Panc1 (cell line): ENCODE measurements at regions not wholly inside any gene's neighbourhood (a gene's known extent, or its start where the extent isn't known, plus 50 kb on each side); places are given as distances from the start of the nearest gene placed in this dataset.

Experiments
- POLR2AphosphoS5 ChIP-seq: IDR thresholded peaks from 2 replicates; pipeline ENCODE4 v1.6.1; 2012; ENCODE audit warnings: mild to moderate bottlenecking, low read depth, low read length, moderate library complexity
- TF ChIP-seq, protein P1 (sequence below): fragments of 450-650 bp; IDR thresholded peaks from 2 replicates; pipeline ENCODE4 v1.5.1; 2017; ENCODE audit warnings: mild to moderate bottlenecking

GRCh38 chr11:128297805-128298204, 289.6 kb downstream of the ETS1 start:
- no peak for TF ChIP-seq POLR2AphosphoS5
- TF ChIP-seq, protein P1, sequence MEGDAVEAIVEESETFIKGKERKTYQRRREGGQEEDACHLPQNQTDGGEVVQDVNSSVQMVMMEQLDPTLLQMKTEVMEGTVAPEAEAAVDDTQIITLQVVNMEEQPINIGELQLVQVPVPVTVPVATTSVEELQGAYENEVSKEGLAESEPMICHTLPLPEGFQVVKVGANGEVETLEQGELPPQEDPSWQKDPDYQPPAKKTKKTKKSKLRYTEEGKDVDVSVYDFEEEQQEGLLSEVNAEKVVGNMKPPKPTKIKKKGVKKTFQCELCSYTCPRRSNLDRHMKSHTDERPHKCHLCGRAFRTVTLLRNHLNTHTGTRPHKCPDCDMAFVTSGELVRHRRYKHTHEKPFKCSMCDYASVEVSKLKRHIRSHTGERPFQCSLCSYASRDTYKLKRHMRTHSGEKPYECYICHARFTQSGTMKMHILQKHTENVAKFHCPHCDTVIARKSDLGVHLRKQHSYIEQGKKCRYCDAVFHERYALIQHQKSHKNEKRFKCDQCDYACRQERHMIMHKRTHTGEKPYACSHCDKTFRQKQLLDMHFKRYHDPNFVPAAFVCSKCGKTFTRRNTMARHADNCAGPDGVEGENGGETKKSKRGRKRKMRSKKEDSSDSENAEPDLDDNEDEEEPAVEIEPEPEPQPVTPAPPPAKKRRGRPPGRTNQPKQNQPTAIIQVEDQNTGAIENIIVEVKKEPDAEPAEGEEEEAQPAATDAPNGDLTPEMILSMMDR, result no peak
